IMR-90 (cell line): ENCODE measurements at regions not wholly inside any gene's neighbourhood (a gene's known extent, or its start where the extent isn't known, plus 50 kb on each side); places are given as distances from the start of the nearest gene placed in this dataset.

ENCODE experiments used
- ATAC-seq: fragments of 200-7000 bp; cut with Tn5 transposase; 2 replicates; pipeline ENCODE4 v1.9.1; 2020; ENCODE audit warnings: low read depth, mild to moderate bottlenecking, moderate library complexity
- BruUV-seq: library from RNA; stranded (reverse); fragments of 400-500 nt; replicated peaks from 2 replicates; lab custom pipeline; 2021; lab: Mats Ljungman, UMichigan
- CTCF ChIA-PET: fragments of 300-600 bp; formaldehyde crosslinking; extraction: SDS; loops from one replicate; lab custom pipeline; 2021; ENCODE audit warnings: antibody characterized with exemption; lab: Yijun Ruan, JAX
- POLR2A ChIA-PET: fragments of 300-600 bp; sonication (Branson Sonifier 250); formaldehyde crosslinking; loops from one replicate; lab custom pipeline; 2022; ENCODE audit warnings: antibody characterized with exemption; ENCODE audit not compliant: unreplicated experiment; lab: Charles Lee
- DNase-seq: peaks from one replicate; pipeline ENCODE4 v3.0.0; 2013
- H2AFZ ChIP-seq: replicated peaks from 2 replicates; pipeline ENCODE3; 2013; ENCODE audit warnings: low read length, mild to moderate bottlenecking; ENCODE audit not compliant: poor library complexity
- H2AK5ac ChIP-seq: 2 replicates; pipeline ENCODE4 v1.6.1; 2013; ENCODE audit warnings: low read depth, low read length, inconsistent platforms
- H2AK9ac ChIP-seq: replicated peaks from 2 replicates; pipeline ENCODE3; 2013; ENCODE audit warnings: mild to moderate bottlenecking, low read depth, low read length, moderate library complexity; ENCODE audit not compliant: poor library complexity
- H2BK120ac ChIP-seq: 2 replicates; pipeline ENCODE4 v1.6.1; 2013; ENCODE audit warnings: low read depth, low read length, inconsistent platforms
- H2BK15ac ChIP-seq: 3 replicates; pipeline ENCODE4 v1.6.1; 2013; ENCODE audit warnings: low read depth, low read length, inconsistent platforms
- H2BK20ac ChIP-seq: 2 replicates; pipeline ENCODE4 v1.6.1; 2013; ENCODE audit warnings: low read depth, mild to moderate bottlenecking, inconsistent platforms, low read length, moderate library complexity
- H2BK5ac ChIP-seq: 2 replicates; pipeline ENCODE4 v1.6.1; 2013; ENCODE audit warnings: mild to moderate bottlenecking, low read depth, low read length, inconsistent platforms; ENCODE audit not compliant: poor library complexity, severe bottlenecking
- H3K14ac ChIP-seq: replicated peaks from 2 replicates; pipeline ENCODE4 v1.6.1; 2013; ENCODE audit warnings: low read depth, low read length, inconsistent platforms
- H3K18ac ChIP-seq: 2 replicates; pipeline ENCODE4 v1.6.1; 2013; ENCODE audit warnings: low read depth, low read length, control low read depth
- H3K23ac ChIP-seq: 2 replicates; pipeline ENCODE4 v1.6.1; 2013; ENCODE audit warnings: low read depth, low read length, inconsistent platforms
- H3K27ac ChIP-seq: 2 replicates; pipeline ENCODE4 v1.5.1; 2013; ENCODE audit warnings: mild to moderate bottlenecking, control low read depth, low read length; ENCODE audit not compliant: insufficient read depth
- H3K27me3 ChIP-seq: 2 replicates; pipeline ENCODE4 v1.6.1; 2013; ENCODE audit warnings: low read length; ENCODE audit not compliant: control insufficient read depth, insufficient read depth
- H3K36me3 ChIP-seq: 2 replicates; pipeline ENCODE4 v1.6.1; 2013; ENCODE audit warnings: low read length, mixed read lengths; ENCODE audit not compliant: control insufficient read depth, insufficient read depth
- H3K4ac ChIP-seq: 2 replicates; pipeline ENCODE4 v1.6.1; 2013; ENCODE audit warnings: low read depth, low read length, inconsistent platforms
- H3K4me1 ChIP-seq: 2 replicates; pipeline ENCODE4 v1.6.1; 2013; ENCODE audit warnings: low read length, mixed read lengths; ENCODE audit not compliant: control insufficient read depth, insufficient read depth
- H3K4me2 ChIP-seq: 2 replicates; pipeline ENCODE4 v1.6.1; 2013; ENCODE audit warnings: low read depth, mild to moderate bottlenecking, control low read depth, low read length, moderate library complexity
- H3K4me3 ChIP-seq: 2 replicates; pipeline ENCODE4 v1.5.1; 2013; ENCODE audit warnings: low read depth, mild to moderate bottlenecking, control low read depth, low read length, moderate library complexity; ENCODE audit not compliant: insufficient read depth
- H3K56ac ChIP-seq: 2 replicates; pipeline ENCODE4 v1.6.1; 2013; ENCODE audit warnings: low read length, inconsistent platforms; ENCODE audit not compliant: insufficient read depth; ENCODE audit errors: extremely low read depth
- H3K79me1 ChIP-seq, 2 experiments: 2 replicates each; pipeline ENCODE4 v1.6.1; 2013; ENCODE audit warnings: low read length in 2 of 2, inconsistent platforms in 1 of 2, low read depth in 1 of 2
- H3K9ac ChIP-seq: 2 replicates; pipeline ENCODE4 v1.6.1; 2013; ENCODE audit warnings: low read depth, low read length, control low read depth
- H3K9me1 ChIP-seq: 2 replicates; pipeline ENCODE4 v1.6.1; 2013; ENCODE audit warnings: low read length, inconsistent platforms; ENCODE audit not compliant: insufficient read depth
- H3K9me3 ChIP-seq: 2 replicates; pipeline ENCODE4 v1.6.1; 2013; ENCODE audit warnings: low read length; ENCODE audit not compliant: control insufficient read depth, insufficient read depth
- H4K20me1 ChIP-seq: 2 replicates; pipeline ENCODE4 v1.6.1; 2013; ENCODE audit warnings: low read length, inconsistent platforms; ENCODE audit not compliant: insufficient read depth
- H4K5ac ChIP-seq: 2 replicates; pipeline ENCODE4 v1.6.1; 2013; ENCODE audit warnings: mild to moderate bottlenecking, low read depth, low read length, control low read depth
- H4K8ac ChIP-seq, 2 experiments: 2 replicates each; pipeline ENCODE4 v1.6.1; 2013; ENCODE audit warnings: low read depth in 2 of 2, low read length in 2 of 2, control low read depth in 1 of 2, inconsistent platforms in 1 of 2
- H4K91ac ChIP-seq: 2 replicates; pipeline ENCODE4 v1.6.1; 2013; ENCODE audit warnings: low read depth, low read length, inconsistent platforms; ENCODE audit not compliant: insufficient read depth
- BHLHE40 ChIP-seq: fragments of 150-350 bp; IDR thresholded peaks from 2 replicates; pipeline ENCODE4 v1.6.1; 2016; ENCODE audit warnings: mild to moderate bottlenecking, low read depth, low read length
- CEBPB ChIP-seq: IDR thresholded peaks from 2 replicates; pipeline ENCODE4 v1.6.1; 2012; ENCODE audit warnings: low read depth, low read length, improper control_type of control experiment
- CHD1 ChIP-seq: IDR thresholded peaks from 2 replicates; pipeline ENCODE4 v1.6.1; 2012; ENCODE audit warnings: low read depth, low read length, improper control_type of control experiment
- CTCF ChIP-seq: conservative IDR thresholded peaks from 2 replicates; pipeline ENCODE4 v1.5.1; 2012; ENCODE audit warnings: mild to moderate bottlenecking, low read depth, low read length, improper control_type of control experiment
- ELK1 ChIP-seq: fragments of 150-350 bp; IDR thresholded peaks from 2 replicates; pipeline ENCODE4 v1.6.1; 2016; ENCODE audit warnings: low read depth, mild to moderate bottlenecking, low read length, moderate library complexity, borderline replicate concordance
- FOS ChIP-seq: fragments of 150-350 bp; IDR thresholded peaks from 2 replicates; pipeline ENCODE4 v1.6.1; 2016; ENCODE audit warnings: low read depth, low read length
- MAFK ChIP-seq: IDR thresholded peaks from 2 replicates; pipeline ENCODE4 v1.6.1; 2012; ENCODE audit warnings: low read depth, low read length, improper control_type of control experiment
- MAZ ChIP-seq: IDR thresholded peaks from 2 replicates; pipeline ENCODE4 v1.6.1; 2012; ENCODE audit warnings: low read depth, mild to moderate bottlenecking, low read length, improper control_type of control experiment, moderate library complexity, borderline replicate concordance
- MXI1 ChIP-seq: IDR thresholded peaks from 2 replicates; pipeline ENCODE4 v1.6.1; 2012; ENCODE audit warnings: low read depth, mild to moderate bottlenecking, low read length, moderate library complexity, borderline replicate concordance
- NFE2L2 ChIP-seq: fragments of 150-350 bp; IDR thresholded peaks from 2 replicates; pipeline ENCODE4 v1.6.1; 2016; ENCODE audit warnings: low read depth, mild to moderate bottlenecking, low read length
- POLR2A ChIP-seq: IDR thresholded peaks from 2 replicates; pipeline ENCODE4 v1.6.1; 2012; ENCODE audit warnings: mild to moderate bottlenecking, low read depth, low read length
- RCOR1 ChIP-seq: IDR thresholded peaks from 2 replicates; pipeline ENCODE4 v1.6.1; 2012; ENCODE audit warnings: mild to moderate bottlenecking, low read length, improper control_type of control experiment; ENCODE audit not compliant: insufficient replicate concordance
- RFX5 ChIP-seq: IDR thresholded peaks from 2 replicates; pipeline ENCODE4 v1.8.0; 2012; ENCODE audit warnings: low read depth, mild to moderate bottlenecking, low read length, moderate library complexity
- SMC3 ChIP-seq: fragments of 150-350 bp; IDR thresholded peaks from 2 replicates; pipeline ENCODE4 v1.6.1; 2016; ENCODE audit warnings: low read depth, mild to moderate bottlenecking, antibody characterized with exemption, low read length, moderate library complexity
- USF2 ChIP-seq: fragments of 150-350 bp; IDR thresholded peaks from 2 replicates; pipeline ENCODE4 v1.6.1; 2017; ENCODE audit warnings: mild to moderate bottlenecking, antibody characterized with exemption, low read length, low read depth
- WGBS, 2 experiments: methylation state at CpG; one replicate each; pipeline versions ENCODE4 v1.1.5 to v1.1.7; 2013; ENCODE audit warnings: missing lambda C conversion rate in 2 of 2; ENCODE audit not compliant: insufficient read length in 1 of 2; ENCODE audit errors: extremely low coverage in 2 of 2; 5-methylcytosine and 5-hydroxymethylcytosine counted together
- dilution Hi-C: fragments of 300-500 bp; cut with HindIII; formaldehyde crosslinking; loops from one replicate; pipeline ENCODE4 v1.14.3; 2018; ENCODE audit warnings: low sequenced_read_pairs; ENCODE audit not compliant: unreplicated experiment
- in situ Hi-C: fragments of 300-500 bp; cut with MboI; formaldehyde crosslinking; loops from 3 replicates; pipeline ENCODE4 v1.14.3; 2019; ENCODE audit warnings: low sequenced_read_pairs, inconsistent platforms, mixed read lengths
- intact Hi-C: fragments of 100-400 bp; cut with micrococcal nuclease; formaldehyde crosslinking; loops from 2 replicates; pipeline ENCODE4 v1.10.0; 2022

GRCh38 chr12:111226680-111227079 is 142.2 kb downstream of the PHETA1 start:
- CTCF ChIA-PET, result no interaction called here
- Histone ChIP-seq H3K9ac (no peak overlapping the region), H3K56ac (no peak overlapping the region), H4K91ac (no peak overlapping the region), H4K5ac (no peak overlapping the region), H3K27me3 (no peaks in the 10 kb centered on the region), H2BK20ac (no peak overlapping the region), H2BK120ac (no peak overlapping the region), H2BK5ac (no peak overlapping the region), H2AFZ (no peak overlapping the region), H3K9me1 (no peaks in the 10 kb centered on the region), H3K9me3 (no peaks in the 10 kb centered on the region), H4K8ac (no peak overlapping the region), H2AK9ac (no peak overlapping the region), H3K27ac (no peak overlapping the region), H2AK5ac (no peak overlapping the region), H3K23ac (no peak overlapping the region), H3K18ac (no peak overlapping the region), H3K14ac (no peak overlapping the region), H4K20me1 (no peaks in the 10 kb centered on the region), H3K36me3 (no peaks in the 10 kb centered on the region), H3K4me1 (no peaks in the 10 kb centered on the region), H3K4me3 (no peak overlapping the region), H3K4me2 (no peak overlapping the region), H3K79me1 (no peaks in the 10 kb centered on the region), H2BK15ac (no peak overlapping the region), H3K4ac (no peak overlapping the region)
- intact Hi-C loops (no loop called here), in situ Hi-C loops (no loop called here), dilution Hi-C loops (no loop called here)
- TF ChIP-seq USF2 (no peak), RFX5 (no peak), FOS (no peak), CHD1 (no peak), ELK1 (no peak), BHLHE40 (no peak), MXI1 (no peak), MAZ (no peak), POLR2A (no peak), MAFK (no peak), CTCF (no peak), NFE2L2 (no peak), RCOR1 (no peak), SMC3 (no peak), CEBPB (no peak)
- BruUV-seq, result no TSS peak
- ATAC-seq (no peak), DNase-seq (no peak)
- WGBS, 2 experiments, result 58% methylated on average over 4 of the region's 21 CpGs; no CpG with 5 or more reads in 1 of the 2 experiments
- POLR2A ChIA-PET, result no interaction called here
